NCI-H2107 treated with DMSO at 0.1 percent for 48 hours (cell line): ENCODE measurements at regions not wholly inside any gene's neighbourhood (a gene's known extent, or its start where the extent isn't known, plus 50 kb on each side); places are given as distances from the start of the nearest gene placed in this dataset.

Experiments used
- DNase-seq: peaks from one replicate; lab custom pipeline; 2025; ENCODE audit not compliant: unreplicated experiment; lab: John Stamatoyannopoulos, UW

- no peak for DNase-seq
Observed at GRCh38 chr2:193336781-193337180, 1142.0 kb upstream of the TMEFF2 start.

- no peak for DNase-seq
Observed at GRCh38 chr2:193334401-193334800, 1139.7 kb upstream of the TMEFF2 start.

GRCh38 chr2:193333539-193333938 lies 1138.8 kb upstream of the TMEFF2 start:
- DNase-seq = no peak

GRCh38 chr2:193332941-193333340 lies 1138.2 kb upstream of the TMEFF2 start:
- DNase-seq = no peak

- no peak for DNase-seq
Observed at GRCh38 chr2:193331676-193332075, 1136.9 kb upstream of the TMEFF2 start.

- DNase-seq = no peak
Observed at GRCh38 chr2:193326296-193326695, 1131.6 kb upstream of the TMEFF2 start.

GRCh38 chr2:193315428-193316091 lies 1120.8 kb upstream of the TMEFF2 start:
- no peak for DNase-seq

GRCh38 chr2:193303464-193303863 lies 1108.7 kb upstream of the TMEFF2 start:
- no peak for DNase-seq

GRCh38 chr2:193294371-193294770 lies 1099.6 kb upstream of the TMEFF2 start:
- DNase-seq = no peak

GRCh38 chr2:193279361-193279760 lies 1084.6 kb upstream of the TMEFF2 start:
- DNase-seq = no peak

GRCh38 chr2:193276988-193277387 lies 1082.3 kb upstream of the TMEFF2 start:
- no peak for DNase-seq

- DNase-seq = no peak
Observed at GRCh38 chr2:193276560-193276959, 1081.8 kb upstream of the TMEFF2 start.

- no peak for DNase-seq
Observed at GRCh38 chr2:193276069-193276468, 1081.3 kb upstream of the TMEFF2 start.

GRCh38 chr2:193272011-193272410 lies 1077.3 kb upstream of the TMEFF2 start:
- no peak for DNase-seq

- no peak for DNase-seq
Observed at GRCh38 chr2:193270816-193271215, 1076.1 kb upstream of the TMEFF2 start.

- DNase-seq = no peak
Observed at GRCh38 chr2:193267496-193268002, 1072.8 kb upstream of the TMEFF2 start.

GRCh38 chr2:193253014-193253530 lies 1058.3 kb upstream of the TMEFF2 start:
- DNase-seq = no peak

GRCh38 chr2:193251909-193252308 lies 1057.2 kb upstream of the TMEFF2 start:
- no peak for DNase-seq

GRCh38 chr2:193250389-193250788 lies 1055.7 kb upstream of the TMEFF2 start:
- no peak for DNase-seq

GRCh38 chr2:193240752-193241151 lies 1046.0 kb upstream of the TMEFF2 start:
- DNase-seq = no peak

GRCh38 chr2:193231634-193232033 lies 1036.9 kb upstream of the TMEFF2 start:
- no peak for DNase-seq

GRCh38 chr2:193228276-193228675 lies 1033.5 kb upstream of the TMEFF2 start:
- DNase-seq = no peak

- DNase-seq = no peak
Observed at GRCh38 chr2:193222454-193222853, 1027.7 kb upstream of the TMEFF2 start.
